ENCODE measurements at regions not wholly inside any gene's neighbourhood (a gene's known extent, or its start where the extent isn't known, plus 50 kb on each side); places are given as distances from the start of the nearest gene placed in this dataset.
"Not testable (repeated sequence)": the region's sequence is repeated elsewhere in the genome, so short reads cannot be mapped to it uniquely, and the experiment has no call there.

DNA sequence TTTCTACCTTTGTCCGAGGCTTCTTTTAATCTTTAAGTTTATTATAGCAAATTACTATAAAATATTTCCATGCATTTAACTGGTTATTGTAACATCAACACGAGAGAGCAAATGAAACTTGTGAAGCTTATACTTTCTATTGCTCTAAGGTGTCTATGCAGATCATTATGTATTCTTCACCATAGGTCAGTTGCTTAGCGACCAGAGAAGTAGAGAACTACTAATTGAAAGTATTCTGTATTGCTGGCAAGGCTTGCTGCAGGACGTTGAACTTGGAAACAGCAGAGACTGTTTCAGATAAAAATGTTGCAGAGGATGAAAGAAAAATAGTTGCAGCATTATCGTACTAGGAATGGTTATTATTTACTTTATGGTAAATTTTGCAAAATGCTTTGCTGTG is 933.6 kb upstream of the FOXG1 start:
- TF ChIP-seq, protein P1, sequence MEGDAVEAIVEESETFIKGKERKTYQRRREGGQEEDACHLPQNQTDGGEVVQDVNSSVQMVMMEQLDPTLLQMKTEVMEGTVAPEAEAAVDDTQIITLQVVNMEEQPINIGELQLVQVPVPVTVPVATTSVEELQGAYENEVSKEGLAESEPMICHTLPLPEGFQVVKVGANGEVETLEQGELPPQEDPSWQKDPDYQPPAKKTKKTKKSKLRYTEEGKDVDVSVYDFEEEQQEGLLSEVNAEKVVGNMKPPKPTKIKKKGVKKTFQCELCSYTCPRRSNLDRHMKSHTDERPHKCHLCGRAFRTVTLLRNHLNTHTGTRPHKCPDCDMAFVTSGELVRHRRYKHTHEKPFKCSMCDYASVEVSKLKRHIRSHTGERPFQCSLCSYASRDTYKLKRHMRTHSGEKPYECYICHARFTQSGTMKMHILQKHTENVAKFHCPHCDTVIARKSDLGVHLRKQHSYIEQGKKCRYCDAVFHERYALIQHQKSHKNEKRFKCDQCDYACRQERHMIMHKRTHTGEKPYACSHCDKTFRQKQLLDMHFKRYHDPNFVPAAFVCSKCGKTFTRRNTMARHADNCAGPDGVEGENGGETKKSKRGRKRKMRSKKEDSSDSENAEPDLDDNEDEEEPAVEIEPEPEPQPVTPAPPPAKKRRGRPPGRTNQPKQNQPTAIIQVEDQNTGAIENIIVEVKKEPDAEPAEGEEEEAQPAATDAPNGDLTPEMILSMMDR (IDR thresholded peaks at IDR 0.05): not testable (repeated sequence)
- not testable (repeated sequence) for TF ChIP-seq EP300, POLR2AphosphoS5, POLR2A (IDR thresholded peaks at IDR 0.05)

All from gastroesophageal sphincter (tissue), 3 donors.